ENCODE measurements at regions not wholly inside any gene's neighbourhood (a gene's known extent, or its start where the extent isn't known, plus 50 kb on each side); places are given as distances from the start of the nearest gene placed in this dataset.
"Not testable (repeated sequence)": the region's sequence is repeated elsewhere in the genome, so short reads cannot be mapped to it uniquely, and the experiment has no call there.

DNA sequence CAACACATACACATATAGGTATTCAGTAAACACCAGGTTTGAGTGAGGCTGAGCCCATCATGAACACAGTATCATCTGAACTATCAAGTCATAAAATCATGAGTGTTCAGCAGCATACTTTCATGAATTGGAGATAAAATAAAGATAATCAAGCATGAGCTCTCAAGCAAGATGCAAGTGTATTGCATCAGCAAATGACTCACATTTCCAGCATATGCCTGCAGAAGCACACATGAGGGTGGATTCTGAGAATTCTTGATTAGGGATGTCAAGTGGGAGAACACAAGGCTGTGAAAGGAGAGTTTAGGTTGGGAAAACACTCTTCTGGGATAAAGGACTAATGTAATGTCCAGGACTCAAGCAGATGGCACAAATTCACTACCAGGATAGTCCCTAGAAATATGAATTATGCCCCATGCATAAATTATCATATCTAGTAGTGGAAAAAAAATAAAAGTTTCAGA, 299.2 kb downstream of the SRGAP2C start:
- DNase-seq (ENCODE audit: low spot score) = no peak
- no peak for TF ChIP-seq CTCF (IDR thresholded peaks at IDR 0.05; ENCODE audit: extremely low read depth, insufficient read depth, missing control alignments)
- in situ Hi-C loops (cut with MboI; ENCODE audit: low pct_unique_long_range_greater_than_20kb, low sequenced_read_pairs, unreplicated experiment) = no loop called here

DNA sequence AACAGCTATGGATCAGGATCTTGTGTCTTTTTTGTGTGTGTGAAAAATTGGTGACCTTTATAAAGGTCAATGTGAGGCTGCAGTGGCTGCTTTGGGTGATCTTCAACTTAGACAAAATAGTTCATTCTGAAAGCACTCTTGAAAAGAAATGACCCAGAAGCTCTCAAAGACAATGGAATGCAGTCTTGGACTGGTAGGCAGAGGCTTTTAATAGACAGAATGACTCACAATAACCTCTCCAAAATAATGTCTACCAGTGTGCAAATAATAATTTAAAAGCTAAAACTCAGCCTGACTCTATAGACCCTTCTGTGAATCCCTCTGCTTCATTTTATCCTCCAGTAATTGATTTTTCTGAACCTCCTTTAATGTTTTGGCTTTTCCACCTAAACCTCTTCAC, 310.0 kb downstream of the SRGAP2C start:
- DNase-seq (ENCODE audit: low spot score); in situ Hi-C loops (cut with MboI; ENCODE audit: low pct_unique_long_range_greater_than_20kb, low sequenced_read_pairs, unreplicated experiment): not testable (repeated sequence)

DNA sequence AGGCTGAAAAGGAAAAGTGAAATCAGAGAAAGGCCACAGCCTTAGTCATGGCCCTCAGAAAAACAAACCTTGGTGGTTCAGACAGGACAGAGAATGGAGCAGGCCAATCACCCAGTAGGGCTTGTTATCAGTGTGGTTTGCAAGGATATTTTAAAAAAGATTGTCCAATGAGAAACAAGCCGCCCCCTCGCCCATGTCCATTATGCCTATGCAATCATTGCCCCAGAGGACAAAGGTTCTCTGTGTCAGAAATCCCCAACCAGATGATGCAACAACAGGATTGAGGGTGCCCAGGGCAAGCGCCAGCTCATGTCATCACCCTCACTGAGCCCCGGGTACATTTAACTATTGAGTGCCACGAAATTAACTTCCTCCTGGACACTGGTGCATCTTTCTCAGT, 326.7 kb downstream of the SRGAP2C start:
- in situ Hi-C loops (cut with MboI; ENCODE audit: low pct_unique_long_range_greater_than_20kb, low sequenced_read_pairs, unreplicated experiment) = not testable (repeated sequence)

GRCh38 chr1:121511876-121512275, 327.1 kb downstream of the SRGAP2C start:
- in situ Hi-C loops (cut with MboI; ENCODE audit: low pct_unique_long_range_greater_than_20kb, low sequenced_read_pairs, unreplicated experiment); DNase-seq (ENCODE audit: low spot score): not testable (repeated sequence)

More for the DNA sequence above, 326.7 kb downstream of the SRGAP2C start:
- not testable (repeated sequence) for DNase-seq (ENCODE audit: low spot score)

- DNase-seq (ENCODE audit: low spot score) = no peak
- in situ Hi-C loops (cut with MboI; ENCODE audit: low pct_unique_long_range_greater_than_20kb, low sequenced_read_pairs, unreplicated experiment) = no loop called here
- TF ChIP-seq CTCF (IDR thresholded peaks at IDR 0.05; ENCODE audit: extremely low read depth, insufficient read depth, missing control alignments) = no peak
Measured at GRCh38 chr1:121515235-121515634, 330.5 kb downstream of the SRGAP2C start.

DNA sequence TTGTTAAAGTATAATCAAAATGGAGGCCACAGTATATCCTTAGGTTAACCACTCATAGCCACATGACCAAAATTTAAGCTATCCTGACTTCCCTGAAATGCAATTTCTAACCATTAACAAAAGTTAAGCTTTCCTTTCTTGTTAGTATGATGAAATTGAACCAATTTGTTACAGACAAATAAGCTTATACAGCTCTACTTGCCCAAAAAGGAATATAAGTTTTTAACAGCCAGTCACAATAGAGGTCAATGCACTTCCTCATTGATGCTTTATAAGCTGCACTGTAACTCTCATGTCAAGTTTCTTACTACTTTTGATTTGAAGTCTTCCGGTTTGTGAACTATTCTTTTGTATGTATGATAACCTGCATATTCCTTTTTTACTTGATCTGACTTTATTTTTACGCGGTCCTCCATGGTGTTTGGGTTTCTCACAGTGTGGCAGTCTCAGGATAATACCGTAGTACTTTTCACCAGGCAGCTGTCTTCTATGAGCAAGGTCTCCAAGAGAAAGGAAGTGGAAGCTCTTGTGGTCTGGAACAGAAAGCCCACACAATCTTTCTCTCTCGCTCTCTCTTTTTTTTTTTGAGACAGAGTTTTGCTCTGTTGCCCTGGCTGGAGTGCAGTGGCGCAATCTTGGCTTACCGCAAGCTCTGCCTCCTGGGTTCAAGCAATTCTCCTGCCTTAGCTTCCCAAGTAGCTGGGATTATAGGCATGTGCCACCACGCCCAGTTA, 331.6 kb downstream of the SRGAP2C start:
- no peak for TF ChIP-seq CTCF (IDR thresholded peaks at IDR 0.05; ENCODE audit: extremely low read depth, insufficient read depth, missing control alignments)
- in situ Hi-C loops (cut with MboI; ENCODE audit: low pct_unique_long_range_greater_than_20kb, low sequenced_read_pairs, unreplicated experiment) = no loop called here
- DNase-seq (ENCODE audit: low spot score) = no peak

GRCh38 chr1:121517586-121518230, 332.9 kb downstream of the SRGAP2C start:
- no peak for DNase-seq (ENCODE audit: low spot score)
- in situ Hi-C loops (cut with MboI; ENCODE audit: low pct_unique_long_range_greater_than_20kb, low sequenced_read_pairs, unreplicated experiment) = no loop called here
- no peak for TF ChIP-seq CTCF (IDR thresholded peaks at IDR 0.05; ENCODE audit: extremely low read depth, insufficient read depth, missing control alignments)

DNA sequence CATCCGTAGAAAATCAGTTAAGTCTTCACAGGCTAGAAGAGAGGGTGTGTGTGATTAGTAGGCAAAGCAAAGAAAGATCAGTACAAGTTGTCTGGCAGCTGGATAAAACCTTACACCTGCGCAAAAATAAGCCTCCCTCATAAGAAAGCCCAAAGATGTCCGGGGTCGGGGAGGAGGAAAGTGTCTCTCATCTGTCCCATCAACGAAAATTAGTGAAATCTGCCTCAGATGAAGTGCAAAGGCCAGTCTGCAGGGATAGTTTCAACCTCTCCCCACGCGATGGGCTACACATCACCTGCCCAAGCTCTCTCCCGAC, 333.9 kb downstream of the SRGAP2C start:
- in situ Hi-C loops (cut with MboI; ENCODE audit: low pct_unique_long_range_greater_than_20kb, low sequenced_read_pairs, unreplicated experiment) = no loop called here
- TF ChIP-seq CTCF (IDR thresholded peaks at IDR 0.05; ENCODE audit: extremely low read depth, insufficient read depth, missing control alignments) = no peak
- DNase-seq (ENCODE audit: low spot score) = no peak
